HG03025 (cell line): ENCODE measurements at regions not wholly inside any gene's neighbourhood (a gene's known extent, or its start where the extent isn't known, plus 50 kb on each side); places are given as distances from the start of the nearest gene placed in this dataset.
"Not testable (repeated sequence)": the region's sequence is repeated elsewhere in the genome, so short reads cannot be mapped to it uniquely, and the experiment has no call there.

Experiments used
- ATAC-seq: cut with Tn5 transposase; IDR thresholded peaks from one replicate; pipeline ENCODE4 v1.9.1; 2021; ENCODE audit warnings: mild to moderate bottlenecking, moderate library complexity; ENCODE audit not compliant: unreplicated experiment, low FRiP score

- no peak for ATAC-seq
Observed at GRCh38 chr14:84036840-84037239, 1493.1 kb upstream of the FLRT2 start.

GRCh38 chr14:84037593-84037992 is 1492.4 kb upstream of the FLRT2 start:
- ATAC-seq: no peak

DNA sequence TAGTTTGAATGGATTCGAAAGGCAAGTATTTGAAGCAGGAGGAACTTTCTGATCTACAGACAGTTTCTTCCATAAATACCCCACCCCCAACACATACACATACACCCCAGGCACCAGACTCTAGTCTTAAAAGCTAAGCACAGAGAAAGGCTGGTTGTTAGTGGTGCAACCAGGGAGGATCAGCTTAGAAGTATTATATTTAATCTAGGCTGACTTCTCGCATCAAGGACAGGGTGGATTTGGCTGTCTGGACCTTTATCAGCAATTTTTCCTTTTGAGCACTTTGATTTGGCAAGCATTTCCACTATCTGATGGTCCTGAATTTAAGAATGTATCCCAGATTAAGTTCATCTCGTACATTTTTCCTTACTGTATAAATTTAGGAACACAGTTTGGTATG is 1489.8 kb upstream of the FLRT2 start:
- ATAC-seq: no peak

- ATAC-seq: no peak
Observed at GRCh38 chr14:84041421-84041820, 1488.5 kb upstream of the FLRT2 start.

DNA sequence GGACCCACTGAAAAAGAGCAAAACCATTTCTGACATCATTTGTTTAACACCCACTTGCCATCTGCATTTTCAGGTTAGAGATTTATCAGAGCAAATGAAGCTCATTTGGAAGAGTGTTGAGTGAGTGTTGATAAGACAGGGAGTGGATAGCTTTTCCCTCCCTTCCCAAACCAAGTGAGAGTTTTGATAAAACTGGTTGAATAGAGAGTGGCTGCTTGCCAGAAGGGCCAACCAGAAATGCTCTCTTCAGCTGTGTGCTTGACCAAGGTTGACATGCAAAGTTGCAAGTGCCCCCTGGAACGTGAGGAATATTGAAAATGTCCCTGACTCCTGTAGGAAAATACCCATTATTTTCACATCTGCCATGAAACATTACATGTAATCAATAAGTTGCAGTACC is 1487.0 kb upstream of the FLRT2 start:
- no peak for ATAC-seq

GRCh38 chr14:84064316-84065125 is 1465.4 kb upstream of the FLRT2 start:
- no peak for ATAC-seq

DNA sequence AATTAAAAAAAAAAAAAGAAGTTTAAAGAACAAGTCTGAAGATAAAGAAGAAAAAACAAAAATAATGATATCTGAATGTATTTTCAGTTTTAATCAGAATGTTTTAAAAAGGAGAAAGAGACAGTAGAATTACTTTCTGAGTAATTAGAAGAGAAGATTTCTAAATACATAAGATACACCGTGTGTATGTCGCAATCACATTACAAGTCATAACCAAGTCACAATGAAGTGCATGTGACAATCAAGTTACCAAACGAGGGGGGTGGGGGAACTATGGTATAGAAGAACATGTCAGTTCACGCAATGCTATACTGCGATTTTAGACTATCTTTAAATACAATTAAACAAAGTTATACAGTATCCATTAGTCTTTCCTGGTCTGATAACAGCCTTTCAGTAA is 1464.1 kb upstream of the FLRT2 start:
- no peak for ATAC-seq

- no peak for ATAC-seq
Observed at GRCh38 chr14:84068288-84068687, 1461.7 kb upstream of the FLRT2 start.

- no peak for ATAC-seq
Observed at GRCh38 chr14:84071061-84071460, 1458.9 kb upstream of the FLRT2 start.

- ATAC-seq: no peak
Observed at GRCh38 chr14:84074626-84075025, 1455.3 kb upstream of the FLRT2 start.

GRCh38 chr14:84080944-84081343 is 1449.0 kb upstream of the FLRT2 start:
- ATAC-seq: no peak

GRCh38 chr14:84084056-84084630 is 1445.8 kb upstream of the FLRT2 start:
- ATAC-seq: no peak

- no peak for ATAC-seq
Observed at GRCh38 chr14:84085493-84085892, 1444.5 kb upstream of the FLRT2 start.

- ATAC-seq: no peak
Observed at GRCh38 chr14:84086714-84087113, 1443.2 kb upstream of the FLRT2 start.

DNA sequence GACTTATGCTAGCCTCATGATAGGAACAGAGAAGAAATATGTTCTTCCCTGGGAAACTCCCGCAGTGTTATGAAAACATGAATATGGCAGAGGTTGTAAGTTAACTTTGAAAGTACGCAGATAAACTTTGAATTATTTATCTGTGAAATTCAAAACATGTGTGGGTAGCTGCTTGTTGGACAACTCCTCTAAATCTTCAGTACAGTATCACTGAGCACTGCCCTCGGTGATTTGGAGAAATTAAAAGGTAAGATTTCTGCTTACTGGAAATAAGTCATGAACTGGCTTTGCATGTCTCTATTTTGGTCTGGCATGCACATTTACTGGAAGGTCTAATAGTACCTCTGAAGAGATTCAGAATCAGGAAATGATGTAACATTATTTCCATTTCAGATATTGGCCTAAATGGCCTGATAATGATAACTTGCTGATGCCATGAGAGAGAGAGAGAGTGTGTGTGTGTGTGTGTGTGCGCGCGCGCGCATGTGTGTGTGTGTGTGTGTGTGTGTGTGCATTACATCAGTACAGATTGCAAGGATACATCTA is 1441.9 kb upstream of the FLRT2 start:
- no peak for ATAC-seq

DNA sequence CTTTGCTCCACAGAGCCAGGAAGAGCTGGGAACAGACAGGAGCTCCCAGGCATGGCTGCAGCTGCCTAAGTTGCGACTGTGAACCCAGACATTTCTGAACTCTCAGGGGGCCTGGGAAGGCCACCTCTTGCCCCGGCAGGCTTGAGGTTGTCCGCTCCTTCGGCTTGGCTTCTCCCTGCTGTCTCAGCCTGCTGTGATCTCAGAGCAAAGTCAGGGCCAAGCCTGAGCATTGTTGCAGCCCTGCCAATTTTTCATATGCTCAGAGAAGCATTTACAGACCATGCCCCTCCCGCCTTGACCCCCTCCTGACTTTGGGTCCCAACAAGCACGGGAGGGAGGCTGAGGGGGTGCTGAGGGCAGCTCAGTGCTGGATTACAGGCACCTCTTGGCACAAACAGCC is 1439.1 kb upstream of the FLRT2 start:
- no peak for ATAC-seq

DNA sequence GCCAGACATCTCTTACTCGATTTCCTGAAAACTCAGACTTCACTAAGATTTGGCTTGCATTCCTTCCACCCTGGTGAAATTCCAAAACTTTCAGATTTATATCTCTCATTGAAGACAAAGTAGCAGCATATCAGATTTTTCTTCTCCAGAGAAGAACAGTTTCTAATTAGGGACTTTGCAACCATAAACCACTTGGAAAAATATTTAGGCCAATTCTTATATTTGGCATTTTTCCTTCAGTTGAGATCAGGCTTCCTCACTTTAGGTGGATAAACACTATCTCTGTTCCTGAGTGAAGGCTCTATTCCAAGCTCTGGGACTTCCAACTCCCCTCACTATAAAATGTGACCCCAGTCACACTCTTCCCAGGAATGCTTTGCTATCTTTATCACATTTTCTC is 1434.3 kb upstream of the FLRT2 start:
- ATAC-seq: no peak

DNA sequence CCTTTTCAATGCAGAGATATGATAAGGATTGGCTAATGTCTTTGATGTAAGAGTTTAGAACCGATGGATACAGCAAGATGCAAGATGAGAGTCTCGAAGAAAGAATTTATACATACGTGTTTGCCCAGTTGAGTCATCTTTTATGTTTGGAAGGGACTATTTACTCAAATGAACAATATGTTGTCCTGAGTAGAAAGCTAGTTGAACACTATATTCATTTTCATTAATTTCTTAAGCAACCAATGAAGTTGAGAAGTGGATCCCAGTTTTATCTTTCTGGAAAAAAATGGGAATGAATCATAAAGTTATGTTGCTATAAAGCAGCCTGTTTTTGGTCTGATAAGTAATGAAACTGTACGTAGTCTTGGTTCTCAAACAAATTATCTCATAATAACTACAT is 1431.7 kb upstream of the FLRT2 start:
- ATAC-seq: no peak

GRCh38 chr14:84099560-84099959 is 1430.4 kb upstream of the FLRT2 start:
- ATAC-seq: not testable (repeated sequence)

GRCh38 chr14:84107835-84108343 is 1422.1 kb upstream of the FLRT2 start:
- ATAC-seq: no peak

DNA sequence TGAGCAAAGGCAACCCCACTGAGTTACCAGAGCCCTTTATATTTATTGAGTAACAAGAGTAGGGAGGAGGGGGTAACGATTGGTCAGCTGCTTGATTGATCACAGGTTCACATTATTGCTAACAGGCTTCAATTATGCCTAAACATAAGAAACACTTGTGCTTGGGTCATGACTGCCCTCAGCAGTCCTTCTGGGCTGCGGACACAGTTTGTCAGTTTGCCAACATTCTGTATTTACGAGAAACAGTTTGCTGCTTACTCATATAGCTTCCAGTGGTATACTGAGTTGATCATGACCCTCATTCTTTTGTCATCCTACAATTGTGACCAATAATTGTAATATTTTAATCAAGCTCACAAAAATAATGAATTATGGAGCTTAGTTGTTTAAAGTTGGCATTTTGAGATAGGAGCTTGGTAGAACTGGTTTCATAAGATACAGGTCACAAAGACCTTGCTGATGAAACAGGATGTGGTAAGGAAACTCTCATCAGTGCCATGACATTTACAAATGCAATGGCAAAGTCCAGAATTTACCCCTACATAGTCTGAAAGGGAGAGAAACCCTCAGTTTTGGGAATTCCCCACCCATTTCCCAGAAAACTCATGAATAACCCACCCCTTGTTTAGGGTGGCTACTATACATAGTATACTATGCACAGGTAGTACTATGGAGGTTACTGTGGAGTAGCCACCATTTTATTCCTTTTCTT is 1421.0 kb upstream of the FLRT2 start:
- no peak for ATAC-seq
